ENCODE measurements at regions not wholly inside any gene's neighbourhood (a gene's known extent, or its start where the extent isn't known, plus 50 kb on each side); places are given as distances from the start of the nearest gene placed in this dataset.

DNA sequence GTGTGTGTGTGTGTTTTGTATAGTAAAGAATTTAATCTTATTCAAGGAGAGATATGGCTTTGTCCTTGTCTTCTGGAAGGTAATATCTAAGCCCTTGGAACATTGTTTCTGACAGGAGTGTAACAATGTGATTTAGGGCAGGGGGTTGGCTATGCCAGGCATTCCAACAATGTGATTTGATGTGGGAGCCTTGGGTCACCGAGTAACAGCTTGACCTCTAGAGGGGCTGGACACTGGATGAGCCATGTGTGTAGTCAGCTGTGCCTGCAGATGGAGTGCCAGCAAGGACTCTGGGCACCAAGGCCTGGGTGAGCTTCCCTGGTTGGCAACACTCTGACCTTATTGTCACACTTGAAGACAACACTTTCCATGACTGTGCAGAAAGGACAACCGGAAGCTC is 336.1 kb upstream of the ZP4 start:
- TF ChIP-seq, protein P1, sequence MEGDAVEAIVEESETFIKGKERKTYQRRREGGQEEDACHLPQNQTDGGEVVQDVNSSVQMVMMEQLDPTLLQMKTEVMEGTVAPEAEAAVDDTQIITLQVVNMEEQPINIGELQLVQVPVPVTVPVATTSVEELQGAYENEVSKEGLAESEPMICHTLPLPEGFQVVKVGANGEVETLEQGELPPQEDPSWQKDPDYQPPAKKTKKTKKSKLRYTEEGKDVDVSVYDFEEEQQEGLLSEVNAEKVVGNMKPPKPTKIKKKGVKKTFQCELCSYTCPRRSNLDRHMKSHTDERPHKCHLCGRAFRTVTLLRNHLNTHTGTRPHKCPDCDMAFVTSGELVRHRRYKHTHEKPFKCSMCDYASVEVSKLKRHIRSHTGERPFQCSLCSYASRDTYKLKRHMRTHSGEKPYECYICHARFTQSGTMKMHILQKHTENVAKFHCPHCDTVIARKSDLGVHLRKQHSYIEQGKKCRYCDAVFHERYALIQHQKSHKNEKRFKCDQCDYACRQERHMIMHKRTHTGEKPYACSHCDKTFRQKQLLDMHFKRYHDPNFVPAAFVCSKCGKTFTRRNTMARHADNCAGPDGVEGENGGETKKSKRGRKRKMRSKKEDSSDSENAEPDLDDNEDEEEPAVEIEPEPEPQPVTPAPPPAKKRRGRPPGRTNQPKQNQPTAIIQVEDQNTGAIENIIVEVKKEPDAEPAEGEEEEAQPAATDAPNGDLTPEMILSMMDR (IDR thresholded peaks at IDR 0.05) = no peak
- no peak for TF ChIP-seq POLR2A (IDR thresholded peaks at IDR 0.05)
